GM23338 (cell line): ENCODE measurements at regions not wholly inside any gene's neighbourhood (a gene's known extent, or its start where the extent isn't known, plus 50 kb on each side); places are given as distances from the start of the nearest gene placed in this dataset.

Source experiments
- ATAC-seq: fragments of 200-7000 bp; cut with Tn5 transposase; 3 replicates; pipeline ENCODE4 v1.9.1; 2020
- DNase-seq: peaks from one replicate; pipeline ENCODE4 v3.0.0-alpha.2; 2015; ENCODE audit warnings: low spot score
- H2AFZ ChIP-seq: fragments of 200-600 bp; sonication (generic); 2 replicates; pipeline ENCODE4 v1.8.0; 2016; ENCODE audit warnings: antibody characterized with exemption, mild to moderate bottlenecking, moderate library complexity
- H3F3A ChIP-seq: fragments of 200-600 bp; sonication (generic); replicated peaks from 2 replicates; pipeline ENCODE4 v1.8.0; 2017; ENCODE audit warnings: antibody characterized with exemption, mixed run types, low read depth
- H3K27ac ChIP-seq: fragments of 200-600 bp; sonication (generic); 2 replicates; pipeline ENCODE4 v1.6.1; 2016; ENCODE audit warnings: low read depth
- H3K27me3 ChIP-seq: fragments of 200-600 bp; sonication (generic); 2 replicates; pipeline ENCODE4 v1.8.0; 2016; ENCODE audit warnings: mild to moderate bottlenecking, mixed run types, moderate library complexity; ENCODE audit not compliant: insufficient read depth
- H3K36me3 ChIP-seq: fragments of 200-600 bp; sonication (generic); 2 replicates; pipeline ENCODE4 v1.8.0; 2016; ENCODE audit warnings: mild to moderate bottlenecking; ENCODE audit not compliant: insufficient read depth
- H3K4me1 ChIP-seq: fragments of 200-600 bp; sonication (generic); 2 replicates; pipeline ENCODE4 v1.8.0; 2016; ENCODE audit warnings: mild to moderate bottlenecking, moderate library complexity; ENCODE audit not compliant: insufficient read depth
- H3K4me2 ChIP-seq: fragments of 200-600 bp; sonication (generic); 2 replicates; pipeline ENCODE4 v1.7.1; 2017; ENCODE audit warnings: mixed run types
- H3K4me3 ChIP-seq: fragments of 200-600 bp; sonication (generic); 2 replicates; pipeline ENCODE4 v1.6.1; 2016; ENCODE audit warnings: mixed run types
- H3K79me2 ChIP-seq: fragments of 200-600 bp; sonication (generic); replicated peaks from 2 replicates; pipeline ENCODE4 v1.8.0; 2017; ENCODE audit warnings: mild to moderate bottlenecking; ENCODE audit not compliant: insufficient read depth
- H3K9me2 ChIP-seq: fragments of 200-600 bp; sonication (generic); 2 replicates; pipeline ENCODE4 v1.8.0; 2017; ENCODE audit not compliant: insufficient read depth
- H4K20me1 ChIP-seq: fragments of 200-600 bp; sonication (generic); replicated peaks from 2 replicates; pipeline ENCODE4 v1.8.0; 2017; ENCODE audit warnings: mild to moderate bottlenecking; ENCODE audit not compliant: insufficient read depth
- H3K27ac Mint-ChIP-seq: 2 replicates; pipeline ENCODE4 v1.8.0; 2020; ENCODE audit warnings: inconsistent platforms, mild to moderate bottlenecking, moderate library complexity, mixed read lengths
- H3K27me3 Mint-ChIP-seq: 3 replicates; pipeline ENCODE4 v1.8.0; 2022; ENCODE audit warnings: low read depth, mild to moderate bottlenecking, moderate library complexity, mixed read lengths, inconsistent platforms; ENCODE audit not compliant: insufficient read depth, poor library complexity
- H3K36me3 Mint-ChIP-seq: 3 replicates; pipeline ENCODE4 v1.8.0; 2021; ENCODE audit warnings: low read depth, mild to moderate bottlenecking, inconsistent platforms, moderate library complexity, mixed read lengths
- H3K4me1 Mint-ChIP-seq: 3 replicates; pipeline ENCODE4 v1.8.0; 2020; ENCODE audit warnings: mild to moderate bottlenecking, inconsistent platforms, mixed read lengths
- H3K4me3 Mint-ChIP-seq: 3 replicates; pipeline ENCODE4 v1.8.0; 2021; ENCODE audit warnings: moderate library complexity, mild to moderate bottlenecking, inconsistent platforms, mixed read lengths
- H3K9me3 Mint-ChIP-seq: 3 replicates; pipeline ENCODE4 v1.8.0; 2020; ENCODE audit warnings: moderate library complexity, mild to moderate bottlenecking, inconsistent platforms, mixed read lengths
- CREB1 ChIP-seq: fragments of 250-450 bp; sonication (Bioruptor Pico); IDR thresholded peaks from 2 replicates; pipeline ENCODE4 v1.5.0; 2020; ENCODE audit warnings: low read depth, mild to moderate bottlenecking, moderate library complexity
- EZH2 ChIP-seq: fragments of 200-600 bp; sonication (generic); IDR thresholded peaks from one replicate; pipeline ENCODE4 v1.8.0; 2017; ENCODE audit warnings: antibody characterized with exemption, mild to moderate bottlenecking, low read depth; ENCODE audit not compliant: unreplicated experiment
- JUNB ChIP-seq: IDR thresholded peaks from one replicate; pipeline ENCODE4 v1.6.1; 2016; ENCODE audit warnings: antibody characterized with exemption; ENCODE audit not compliant: unreplicated experiment
- POLR2AphosphoS5 ChIP-seq: IDR thresholded peaks from 2 replicates; pipeline ENCODE4 v1.6.1; 2016; ENCODE audit warnings: antibody characterized with exemption, low read depth
- STAT1 ChIP-seq: IDR thresholded peaks from one replicate; pipeline ENCODE4 v1.6.1; 2016; ENCODE audit warnings: antibody characterized with exemption; ENCODE audit not compliant: unreplicated experiment
- ZNF114 ChIP-seq: fragments of 250-450 bp; sonication (Bioruptor Pico); IDR thresholded peaks from 2 replicates; pipeline ENCODE4 v1.5.0; 2020; ENCODE audit warnings: mild to moderate bottlenecking, moderate library complexity
- ZNF331 ChIP-seq: fragments of 250-450 bp; sonication (Bioruptor Pico); IDR thresholded peaks from 2 replicates; pipeline ENCODE4 v1.5.0; 2020; ENCODE audit warnings: low read depth, mild to moderate bottlenecking, moderate library complexity
- TF ChIP-seq, protein P1 (sequence below): IDR thresholded peaks from one replicate; pipeline ENCODE4 v1.6.1; 2018; ENCODE audit warnings: antibody characterized with exemption; ENCODE audit not compliant: unreplicated experiment
- TF ChIP-seq, protein P2 (sequence below): IDR thresholded peaks from 2 replicates; pipeline ENCODE4 v1.6.1; 2016; ENCODE audit warnings: antibody characterized with exemption

DNA sequence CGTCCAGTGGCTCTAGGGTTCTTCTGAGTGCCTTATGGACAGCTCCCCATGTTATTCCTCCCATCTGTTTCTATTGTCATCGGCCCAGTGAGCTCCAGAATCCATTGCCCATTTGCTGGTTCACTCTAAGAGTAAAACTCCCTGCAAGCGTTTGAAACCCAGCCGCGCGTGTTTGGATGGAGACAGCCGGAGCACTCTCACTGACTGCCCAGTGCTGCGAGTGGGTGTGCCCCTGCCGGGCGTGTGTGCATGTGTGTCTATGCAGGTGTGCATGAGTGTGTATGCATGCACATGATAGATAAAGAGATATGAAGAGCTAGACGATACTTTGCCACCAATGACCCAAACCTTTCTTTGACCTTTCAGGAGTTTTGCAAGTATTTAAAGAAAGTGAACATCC lies 347.2 kb upstream of the MKI67 start (continued):
- TF ChIP-seq CREB1 = no peak
- TF ChIP-seq, protein P1, sequence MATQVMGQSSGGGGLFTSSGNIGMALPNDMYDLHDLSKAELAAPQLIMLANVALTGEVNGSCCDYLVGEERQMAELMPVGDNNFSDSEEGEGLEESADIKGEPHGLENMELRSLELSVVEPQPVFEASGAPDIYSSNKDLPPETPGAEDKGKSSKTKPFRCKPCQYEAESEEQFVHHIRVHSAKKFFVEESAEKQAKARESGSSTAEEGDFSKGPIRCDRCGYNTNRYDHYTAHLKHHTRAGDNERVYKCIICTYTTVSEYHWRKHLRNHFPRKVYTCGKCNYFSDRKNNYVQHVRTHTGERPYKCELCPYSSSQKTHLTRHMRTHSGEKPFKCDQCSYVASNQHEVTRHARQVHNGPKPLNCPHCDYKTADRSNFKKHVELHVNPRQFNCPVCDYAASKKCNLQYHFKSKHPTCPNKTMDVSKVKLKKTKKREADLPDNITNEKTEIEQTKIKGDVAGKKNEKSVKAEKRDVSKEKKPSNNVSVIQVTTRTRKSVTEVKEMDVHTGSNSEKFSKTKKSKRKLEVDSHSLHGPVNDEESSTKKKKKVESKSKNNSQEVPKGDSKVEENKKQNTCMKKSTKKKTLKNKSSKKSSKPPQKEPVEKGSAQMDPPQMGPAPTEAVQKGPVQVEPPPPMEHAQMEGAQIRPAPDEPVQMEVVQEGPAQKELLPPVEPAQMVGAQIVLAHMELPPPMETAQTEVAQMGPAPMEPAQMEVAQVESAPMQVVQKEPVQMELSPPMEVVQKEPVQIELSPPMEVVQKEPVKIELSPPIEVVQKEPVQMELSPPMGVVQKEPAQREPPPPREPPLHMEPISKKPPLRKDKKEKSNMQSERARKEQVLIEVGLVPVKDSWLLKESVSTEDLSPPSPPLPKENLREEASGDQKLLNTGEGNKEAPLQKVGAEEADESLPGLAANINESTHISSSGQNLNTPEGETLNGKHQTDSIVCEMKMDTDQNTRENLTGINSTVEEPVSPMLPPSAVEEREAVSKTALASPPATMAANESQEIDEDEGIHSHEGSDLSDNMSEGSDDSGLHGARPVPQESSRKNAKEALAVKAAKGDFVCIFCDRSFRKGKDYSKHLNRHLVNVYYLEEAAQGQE = no peak
- TF ChIP-seq EZH2 = no peak
- TF ChIP-seq POLR2AphosphoS5 = no peak
- TF ChIP-seq, protein P2, sequence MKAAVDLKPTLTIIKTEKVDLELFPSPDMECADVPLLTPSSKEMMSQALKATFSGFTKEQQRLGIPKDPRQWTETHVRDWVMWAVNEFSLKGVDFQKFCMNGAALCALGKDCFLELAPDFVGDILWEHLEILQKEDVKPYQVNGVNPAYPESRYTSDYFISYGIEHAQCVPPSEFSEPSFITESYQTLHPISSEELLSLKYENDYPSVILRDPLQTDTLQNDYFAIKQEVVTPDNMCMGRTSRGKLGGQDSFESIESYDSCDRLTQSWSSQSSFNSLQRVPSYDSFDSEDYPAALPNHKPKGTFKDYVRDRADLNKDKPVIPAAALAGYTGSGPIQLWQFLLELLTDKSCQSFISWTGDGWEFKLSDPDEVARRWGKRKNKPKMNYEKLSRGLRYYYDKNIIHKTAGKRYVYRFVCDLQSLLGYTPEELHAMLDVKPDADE = no peak
- no peak for TF ChIP-seq JUNB

DNA sequence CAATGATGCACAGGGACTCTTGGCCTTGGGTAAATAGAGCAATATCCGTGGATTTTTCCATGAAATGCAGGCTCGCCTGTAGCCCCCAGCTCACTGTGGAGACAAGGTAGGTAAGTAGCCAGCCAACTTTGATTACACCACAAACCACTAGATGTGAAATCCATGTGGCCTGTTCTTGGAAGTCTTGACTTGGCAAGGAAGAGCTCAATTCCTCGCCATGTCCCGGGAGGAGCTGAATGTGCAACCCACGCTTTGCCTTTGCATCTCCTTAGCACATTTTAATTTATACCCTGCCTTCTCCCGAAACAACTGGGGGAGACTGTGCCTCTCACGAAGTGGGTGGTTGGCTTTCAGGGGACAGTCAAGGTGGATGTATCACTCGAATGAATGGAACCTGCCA lies 347.7 kb upstream of the MKI67 start:
- no peaks in the 10 kb centered on the region for H3K4me1 ChIP-seq
- H3K4me2 ChIP-seq = no peak overlapping the region
- Mint-ChIP-seq H3K36me3 (no peaks in the 10 kb centered on the region), H3K4me1 (peaks cover 6% of the 10 kb centered on the region), H3K27ac (no peak overlapping the region), H3K27me3 (peaks cover 2% of the 10 kb centered on the region), H3K9me3 (no peaks in the 10 kb centered on the region), H3K4me3 (no peak overlapping the region)
- no peaks in the 10 kb centered on the region for H3K79me2 ChIP-seq
- no peak for DNase-seq
- no peak for ATAC-seq
- H3K27ac ChIP-seq = no peak overlapping the region
- H3K4me3 ChIP-seq = no peak overlapping the region
- H2AFZ ChIP-seq = no peak overlapping the region
- no peaks in the 10 kb centered on the region for H3K27me3 ChIP-seq
- no peaks in the 10 kb centered on the region for H4K20me1 ChIP-seq
- H3F3A ChIP-seq = no peaks in the 10 kb centered on the region
- peaks cover 10% of the 10 kb centered on the region; the same call in 1 of the 2 replicates for H3K9me2 ChIP-seq
- H3K36me3 ChIP-seq = no peaks in the 10 kb centered on the region
- TF ChIP-seq POLR2AphosphoS5 (no peak), ZNF331 (no peak), ZNF114 (CRISPR knock-in tag) (no peak), STAT1 (no peak), EZH2 (no peak), CREB1 (no peak)
- TF ChIP-seq, protein P1 = no peak
